Liver (tissue), 7 donors: ENCODE measurements at regions not wholly inside any gene's neighbourhood (a gene's known extent, or its start where the extent isn't known, plus 50 kb on each side); places are given as distances from the start of the nearest gene placed in this dataset.

Experiments
- DNase-seq: peaks from one replicate; pipeline ENCODE4 v3.0.0-alpha.2; 2017; ENCODE audit warnings: low spot score
- H3K27ac ChIP-seq, 2 donors: one replicate each; pipeline ENCODE4 v1.7.0; 2013; ENCODE audit warnings: inconsistent platforms in 2 of 2, low read length in 2 of 2, control low read depth in 1 of 2, low read depth in 1 of 2, mild to moderate bottlenecking in 1 of 2
- H3K27me3 ChIP-seq, 4 donors: one replicate each; pipeline versions ENCODE4 v1.6.1 to v1.7.0; 2013; ENCODE audit warnings: low read length in 3 of 4, inconsistent platforms in 1 of 4, mild to moderate bottlenecking in 1 of 4, moderate library complexity in 1 of 4; ENCODE audit not compliant: control insufficient read depth in 4 of 4, insufficient read depth in 4 of 4
- H3K36me3 ChIP-seq, 4 donors: one replicate each; pipeline versions ENCODE4 v1.6.1 to v1.7.0; 2013; ENCODE audit warnings: low read length in 3 of 4, mild to moderate bottlenecking in 3 of 4, low read depth in 1 of 4, moderate library complexity in 1 of 4; ENCODE audit not compliant: control insufficient read depth in 4 of 4, insufficient read depth in 3 of 4
- H3K4me1 ChIP-seq, 4 donors: one replicate each; pipeline versions ENCODE4 v1.6.1 to v1.7.0; 2013; ENCODE audit warnings: low read length in 3 of 4, mild to moderate bottlenecking in 3 of 4, moderate library complexity in 1 of 4; ENCODE audit not compliant: control insufficient read depth in 4 of 4, insufficient read depth in 4 of 4
- H3K4me3 ChIP-seq, 3 donors: one replicate each; pipeline versions ENCODE4 v1.6.1 to v1.7.0; 2013; ENCODE audit warnings: low read length in 3 of 3, control low read depth in 1 of 3, low read depth in 1 of 3, mild to moderate bottlenecking in 1 of 3
- H3K9ac ChIP-seq, 2 donors: one replicate each; pipeline ENCODE4 v1.7.0; 2013; ENCODE audit warnings: low read length in 2 of 2, mild to moderate bottlenecking in 2 of 2, moderate library complexity in 2 of 2, control low read depth in 1 of 2, low read depth in 1 of 2
- H3K9me3 ChIP-seq, 4 donors: one replicate each; pipeline versions ENCODE4 v1.6.1 to v1.7.0; 2013; ENCODE audit warnings: low read length in 3 of 4; ENCODE audit not compliant: control insufficient read depth in 4 of 4
- EGR1 ChIP-seq, 2 donors: IDR thresholded peaks; 2 replicates each; pipeline ENCODE4 v1.6.1; 2016 to 2018; ENCODE audit warnings: antibody characterized with exemption in 2 of 2, low read depth in 2 of 2
- FOXA1 ChIP-seq: IDR thresholded peaks from 2 replicates; pipeline ENCODE4 v1.6.1; 2016; ENCODE audit warnings: antibody characterized with exemption
- FOXA2 ChIP-seq: IDR thresholded peaks from 2 replicates; pipeline ENCODE4 v1.6.1; 2016; ENCODE audit warnings: antibody characterized with exemption
- HNF4A ChIP-seq, 2 donors: conservative IDR thresholded peaks; 2 replicates each; pipeline ENCODE4 v1.6.1; 2016; ENCODE audit warnings: antibody characterized with exemption in 2 of 2, mild to moderate bottlenecking in 2 of 2
- JUND ChIP-seq, 2 donors: IDR thresholded peaks; 2 replicates each; pipeline ENCODE4 v1.6.1; 2016; ENCODE audit warnings: antibody characterized with exemption in 2 of 2
- NR2F2 ChIP-seq: IDR thresholded peaks from 2 replicates; pipeline ENCODE4 v1.6.1; 2016; ENCODE audit warnings: antibody characterized with exemption
- RXRA ChIP-seq, 2 donors: IDR thresholded peaks; 2 replicates each; pipeline ENCODE4 v1.6.1; 2017 to 2018; ENCODE audit warnings: antibody characterized with exemption in 2 of 2, mild to moderate bottlenecking in 1 of 2
- SP1 ChIP-seq: IDR thresholded peaks from 2 replicates; pipeline ENCODE4 v1.6.1; 2018; ENCODE audit warnings: antibody characterized with exemption, mild to moderate bottlenecking
- TAF1 ChIP-seq: conservative IDR thresholded peaks from 2 replicates; pipeline ENCODE4 v1.6.1; 2016; ENCODE audit warnings: antibody characterized with exemption, mild to moderate bottlenecking
- WGBS: extraction: QIAGEN DNeasy Blood & Tissue Kit; methylation state at CpG from one replicate; pipeline ENCODE4 v1.1.7; 2013; 5-methylcytosine and 5-hydroxymethylcytosine counted together
- TF ChIP-seq, protein P1 (sequence below): IDR thresholded peaks from 2 replicates; pipeline ENCODE4 v1.6.1; 2016; ENCODE audit warnings: antibody characterized with exemption
- TF ChIP-seq, protein P2 (sequence below): IDR thresholded peaks from 2 replicates; pipeline ENCODE4 v1.6.1; 2016; ENCODE audit warnings: antibody characterized with exemption, mild to moderate bottlenecking
- donor health status: healthy.
- donor health status: healthy.
- donor health status: healthy.
- donor health status: healthy.

GRCh38 chr1:82246050-82246449, 445.3 kb downstream of the ADGRL2 start:
- TF ChIP-seq, protein P1, sequence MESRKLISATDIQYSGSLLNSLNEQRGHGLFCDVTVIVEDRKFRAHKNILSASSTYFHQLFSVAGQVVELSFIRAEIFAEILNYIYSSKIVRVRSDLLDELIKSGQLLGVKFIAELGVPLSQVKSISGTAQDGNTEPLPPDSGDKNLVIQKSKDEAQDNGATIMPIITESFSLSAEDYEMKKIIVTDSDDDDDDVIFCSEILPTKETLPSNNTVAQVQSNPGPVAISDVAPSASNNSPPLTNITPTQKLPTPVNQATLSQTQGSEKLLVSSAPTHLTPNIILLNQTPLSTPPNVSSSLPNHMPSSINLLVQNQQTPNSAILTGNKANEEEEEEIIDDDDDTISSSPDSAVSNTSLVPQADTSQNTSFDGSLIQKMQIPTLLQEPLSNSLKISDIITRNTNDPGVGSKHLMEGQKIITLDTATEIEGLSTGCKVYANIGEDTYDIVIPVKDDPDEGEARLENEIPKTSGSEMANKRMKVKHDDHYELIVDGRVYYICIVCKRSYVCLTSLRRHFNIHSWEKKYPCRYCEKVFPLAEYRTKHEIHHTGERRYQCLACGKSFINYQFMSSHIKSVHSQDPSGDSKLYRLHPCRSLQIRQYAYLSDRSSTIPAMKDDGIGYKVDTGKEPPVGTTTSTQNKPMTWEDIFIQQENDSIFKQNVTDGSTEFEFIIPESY = no peak
- TF ChIP-seq FOXA1 = no peak
- TF ChIP-seq, protein P2, sequence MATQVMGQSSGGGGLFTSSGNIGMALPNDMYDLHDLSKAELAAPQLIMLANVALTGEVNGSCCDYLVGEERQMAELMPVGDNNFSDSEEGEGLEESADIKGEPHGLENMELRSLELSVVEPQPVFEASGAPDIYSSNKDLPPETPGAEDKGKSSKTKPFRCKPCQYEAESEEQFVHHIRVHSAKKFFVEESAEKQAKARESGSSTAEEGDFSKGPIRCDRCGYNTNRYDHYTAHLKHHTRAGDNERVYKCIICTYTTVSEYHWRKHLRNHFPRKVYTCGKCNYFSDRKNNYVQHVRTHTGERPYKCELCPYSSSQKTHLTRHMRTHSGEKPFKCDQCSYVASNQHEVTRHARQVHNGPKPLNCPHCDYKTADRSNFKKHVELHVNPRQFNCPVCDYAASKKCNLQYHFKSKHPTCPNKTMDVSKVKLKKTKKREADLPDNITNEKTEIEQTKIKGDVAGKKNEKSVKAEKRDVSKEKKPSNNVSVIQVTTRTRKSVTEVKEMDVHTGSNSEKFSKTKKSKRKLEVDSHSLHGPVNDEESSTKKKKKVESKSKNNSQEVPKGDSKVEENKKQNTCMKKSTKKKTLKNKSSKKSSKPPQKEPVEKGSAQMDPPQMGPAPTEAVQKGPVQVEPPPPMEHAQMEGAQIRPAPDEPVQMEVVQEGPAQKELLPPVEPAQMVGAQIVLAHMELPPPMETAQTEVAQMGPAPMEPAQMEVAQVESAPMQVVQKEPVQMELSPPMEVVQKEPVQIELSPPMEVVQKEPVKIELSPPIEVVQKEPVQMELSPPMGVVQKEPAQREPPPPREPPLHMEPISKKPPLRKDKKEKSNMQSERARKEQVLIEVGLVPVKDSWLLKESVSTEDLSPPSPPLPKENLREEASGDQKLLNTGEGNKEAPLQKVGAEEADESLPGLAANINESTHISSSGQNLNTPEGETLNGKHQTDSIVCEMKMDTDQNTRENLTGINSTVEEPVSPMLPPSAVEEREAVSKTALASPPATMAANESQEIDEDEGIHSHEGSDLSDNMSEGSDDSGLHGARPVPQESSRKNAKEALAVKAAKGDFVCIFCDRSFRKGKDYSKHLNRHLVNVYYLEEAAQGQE = no peak
- TF ChIP-seq NR2F2 = no peak
- no peak overlapping the region for H3K4me3 ChIP-seq
- no peak overlapping the region for H3K9ac ChIP-seq

GRCh38 chr1:82245345-82246014, 444.7 kb downstream of the ADGRL2 start:
- no peak for DNase-seq
- Histone ChIP-seq H3K36me3 (no peaks in the 10 kb centered on the region), H3K27me3 (no peaks in the 10 kb centered on the region), H3K9me3 (peaks cover 0 to 3% (median under 1%) of the 10 kb centered on the region in 4 donors), H3K27ac (no peak overlapping the region), H3K9ac (no peak overlapping the region), H3K4me3 (no peak overlapping the region), H3K4me1 (no peaks in the 10 kb centered on the region)
- 89% methylated on average over 7 of the region's 7 CpGs for whole genome bisulfite sequencing
- TF ChIP-seq FOXA1 = no peak
- TF ChIP-seq, protein P2 = no peak
- no peak for TF ChIP-seq RXRA (IDR thresholded peaks at IDR 0.05)
- no peak for TF ChIP-seq JUND (IDR thresholded peaks at IDR 0.05)
- no peak for TF ChIP-seq SP1
- TF ChIP-seq FOXA2 = no peak
- TF ChIP-seq, protein P1 = no peak
- TF ChIP-seq EGR1 (IDR thresholded peaks at IDR 0.05; ENCODE audit: low read depth in 2 of 2) = no peak
- TF ChIP-seq TAF1 = no peak
- TF ChIP-seq NR2F2 = no peak
- TF ChIP-seq HNF4A (conservative IDR thresholded peaks at IDR 0.05) = no peak

More at GRCh38 chr1:82246050-82246449, 445.3 kb downstream of the ADGRL2 start:
- WGBS = 50% methylated on average over 3 of the region's 3 CpGs
- no peak for DNase-seq
- peaks cover 0 to 3% (median under 1%) of the 10 kb centered on the region in 4 donors for H3K9me3 ChIP-seq
- no peak overlapping the region for H3K27ac ChIP-seq
- H3K4me1 ChIP-seq = no peaks in the 10 kb centered on the region
- no peaks in the 10 kb centered on the region for H3K36me3 ChIP-seq
- no peaks in the 10 kb centered on the region for H3K27me3 ChIP-seq
